K562 (cell line): ENCODE measurements at regions not wholly inside any gene's neighbourhood (a gene's known extent, or its start where the extent isn't known, plus 50 kb on each side); places are given as distances from the start of the nearest gene placed in this dataset.
"Not testable (repeated sequence)": the region's sequence is repeated elsewhere in the genome, so short reads cannot be mapped to it uniquely, and the experiment has no call there.

Experiments
- ATAC-seq: fragments of 200-7000 bp; cut with Tn5 transposase; 3 replicates; pipeline ENCODE4 v1.9.1; 2020; ENCODE audit warnings: moderate library complexity
- BruUV-seq: library from RNA; stranded (reverse); fragments of 400-500 nt; replicated peaks from 2 replicates; lab custom pipeline; 2021; lab: Mats Ljungman, UMichigan
- CTCF ChIA-PET: fragments of 300-600 bp; formaldehyde crosslinking; extraction: SDS; loops from one replicate; lab custom pipeline; 2021; ENCODE audit warnings: low intra/inter-chr PET ratio; lab: Yijun Ruan, JAX
- POLR2A ChIA-PET: fragments of 300-600, 350-650 bp; sonication (Branson Sonifier 250); formaldehyde crosslinking; extraction: SDS; loops from one replicate; lab custom pipeline; 2021; ENCODE audit warnings: antibody characterized with exemption, inconsistent platforms; lab: Yijun Ruan, JAX
- DNase-seq, 4 experiments: peaks; one replicate each; pipeline versions ENCODE4 v3.0.0 to v3.0.0-alpha.2; 2011 to 2018; ENCODE audit warnings: low spot score in 3 of 4, mixed read lengths in 3 of 4; ENCODE audit errors: extremely low read depth in 1 of 4
- FAIRE-seq: peaks from 2 replicates; lab custom pipeline; 2011; peaks lifted over from hg19 to GRCh38; lab: Jason Lieb, UNC
- H2AFZ ChIP-seq: 2 replicates; pipeline ENCODE4 v1.6.0; 2011; ENCODE audit warnings: low read depth, low read length, control low read depth, inconsistent platforms
- H3K27ac ChIP-seq: fragments of 200-600 bp; 3 replicates; pipeline ENCODE4 v1.8.0; 2011; ENCODE audit warnings: low read depth, mild to moderate bottlenecking, control low read depth, inconsistent platforms, low read length, moderate library complexity, mixed read lengths; ENCODE audit errors: extremely low read depth
- H3K27me3 ChIP-seq, 2 experiments: fragments of 300-600 bp in 1 of 2; 2 replicates in 1 of 2; 3 replicates in 1 of 2; pipeline versions ENCODE4 v1.6.0 to v1.8.0; 2011; ENCODE audit warnings: inconsistent platforms in 2 of 2, low read length in 2 of 2, mild to moderate bottlenecking in 1 of 2, mixed read lengths in 1 of 2, moderate library complexity in 1 of 2; ENCODE audit not compliant: control insufficient read depth in 2 of 2, insufficient read depth in 2 of 2
- H3K36me3 ChIP-seq: fragments of 300-600 bp; 3 replicates; pipeline ENCODE4 v1.8.0; 2011; ENCODE audit warnings: mild to moderate bottlenecking, low read length, inconsistent platforms; ENCODE audit not compliant: control insufficient read depth, insufficient read depth
- H3K4me1 ChIP-seq, 2 experiments: fragments of 200-600 bp in 1 of 2; replicated peaks in 1 of 2; 2 replicates in 1 of 2; 3 replicates in 1 of 2; pipeline versions ENCODE4 v1.5.1 to v1.8.0; 2011; ENCODE audit warnings: inconsistent platforms in 2 of 2, low read length in 2 of 2, mild to moderate bottlenecking in 1 of 2, mixed read lengths in 1 of 2, moderate library complexity in 1 of 2; ENCODE audit not compliant: control insufficient read depth in 2 of 2, insufficient read depth in 2 of 2
- H3K4me2 ChIP-seq: 2 replicates; pipeline ENCODE4 v1.6.1; 2011; ENCODE audit warnings: low read length, control low read depth, inconsistent platforms, mixed read lengths; ENCODE audit not compliant: insufficient read depth
- H3K4me3 ChIP-seq: fragments of 200-600 bp; sonication (generic), shearing (Covaris generic); 2 replicates; pipeline ENCODE4 v1.5.1; 2016; ENCODE audit warnings: control low read depth, inconsistent platforms
- H3K79me2 ChIP-seq: fragments of 200-600 bp; 3 replicates; pipeline ENCODE4 v1.8.0; 2011; ENCODE audit warnings: low read length, inconsistent platforms; ENCODE audit not compliant: control insufficient read depth, insufficient read depth
- H3K9ac ChIP-seq, 2 experiments: 2 replicates each; pipeline versions ENCODE4 v1.6.0 to v1.6.1; 2011; ENCODE audit warnings: low read depth in 2 of 2, low read length in 2 of 2, control low read depth in 1 of 2, inconsistent platforms in 1 of 2, mild to moderate bottlenecking in 1 of 2, mixed read lengths in 1 of 2; ENCODE audit not compliant: insufficient read depth in 1 of 2
- H3K9me1 ChIP-seq: one replicate; pipeline ENCODE4 v1.6.0; 2011; ENCODE audit warnings: inconsistent platforms, mild to moderate bottlenecking, low read length, moderate library complexity; ENCODE audit not compliant: control insufficient read depth, insufficient read depth
- H3K9me3 ChIP-seq: replicated peaks from 2 replicates; pipeline ENCODE4 v1.5.1; 2011; ENCODE audit warnings: low read depth, low read length, inconsistent platforms; ENCODE audit not compliant: control insufficient read depth, insufficient read depth
- H4K20me1 ChIP-seq: replicated peaks from 2 replicates; pipeline ENCODE4 v1.6.1; 2011; ENCODE audit warnings: low read length, inconsistent platforms, mixed read lengths; ENCODE audit not compliant: control insufficient read depth, insufficient read depth
- CREB5 ChIP-seq: fragments of 250-450 bp; sonication (Bioruptor Pico); IDR thresholded peaks from 2 replicates; pipeline ENCODE4 v1.5.0; 2020; ENCODE audit warnings: mild to moderate bottlenecking
- RBM25 ChIP-seq: fragments of 200-400 bp; formaldehyde crosslinking; IDR thresholded peaks from 2 replicates; pipeline ENCODE4 v1.6.1; 2018; ENCODE audit warnings: low read length, low read depth, moderate library complexity; ENCODE audit not compliant: severe bottlenecking
- TARDBP ChIP-seq: fragments of 450-650 bp; IDR thresholded peaks from 2 replicates; pipeline ENCODE4 v1.6.1; 2016
- ZNF146 ChIP-seq: IDR thresholded peaks from one replicate; pipeline ENCODE4 v1.6.1; 2018; ENCODE audit warnings: missing compliant biosample characterization; ENCODE audit not compliant: unreplicated experiment
- ZNF384 ChIP-seq: IDR thresholded peaks from 2 replicates; pipeline ENCODE4 v1.6.1; 2012; ENCODE audit warnings: low read depth, low read length, improper control_type of control experiment
- WGBS: fragments of 100-300 bp; shearing (Covaris generic); methylation state at CpG from one replicate; pipeline ENCODE4 v1.1.6; 2016; ENCODE audit warnings: low coverage, mixed read lengths; ENCODE audit not compliant: insufficient coverage; ENCODE audit errors: missing lambda C conversion rate; 5-methylcytosine and 5-hydroxymethylcytosine counted together
- in situ Hi-C: fragments of 300-500 bp; cut with MboI; formaldehyde crosslinking; loops from 4 replicates; pipeline ENCODE4 v1.15.0; 2018; ENCODE audit warnings: inconsistent platforms, mixed read lengths
- intact Hi-C: fragments of 100-400 bp; cut with micrococcal nuclease; formaldehyde crosslinking; loops from 2 replicates; pipeline ENCODE4 v1.14.2; 2022

DNA sequence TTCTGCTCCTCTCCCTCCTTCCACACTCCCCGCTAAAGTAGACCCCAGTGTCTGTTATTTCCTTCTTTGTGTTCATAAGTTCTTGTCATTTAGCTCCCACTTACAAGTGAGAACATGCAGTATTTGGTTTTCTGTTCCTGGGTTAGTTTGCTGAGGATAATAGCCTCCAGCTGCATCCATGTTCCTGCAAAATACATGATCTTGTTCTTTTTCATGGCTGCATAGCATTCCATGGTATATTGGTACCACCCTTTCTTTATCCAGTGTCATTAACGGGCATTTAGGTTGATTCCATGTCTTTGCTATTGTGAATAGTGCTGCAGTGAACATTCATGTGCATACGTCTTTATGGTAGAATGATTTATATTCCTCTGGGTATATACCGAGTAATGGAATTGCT lies 118.0 kb upstream of the SLC4A4 start:
- BruUV-seq, H3K9me1 ChIP-seq, intact Hi-C loops, H3K9me3 ChIP-seq, H3K4me1 ChIP-seq, FAIRE-seq, ATAC-seq, POLR2A ChIA-PET, H3K4me2 ChIP-seq, H3K36me3 ChIP-seq, H3K9ac ChIP-seq, H4K20me1 ChIP-seq, H3K79me2 ChIP-seq, in situ Hi-C loops, H3K27me3 ChIP-seq, H3K4me3 ChIP-seq, H3K27ac ChIP-seq, H2AFZ ChIP-seq, CTCF ChIA-PET, DNase-seq: not testable (repeated sequence)
- WGBS, result 4% methylated on average over 4 of the region's 4 CpGs
- peak; percentile 68 for TF ChIP-seq ZNF146 (CRISPR knock-in tag)

DNA sequence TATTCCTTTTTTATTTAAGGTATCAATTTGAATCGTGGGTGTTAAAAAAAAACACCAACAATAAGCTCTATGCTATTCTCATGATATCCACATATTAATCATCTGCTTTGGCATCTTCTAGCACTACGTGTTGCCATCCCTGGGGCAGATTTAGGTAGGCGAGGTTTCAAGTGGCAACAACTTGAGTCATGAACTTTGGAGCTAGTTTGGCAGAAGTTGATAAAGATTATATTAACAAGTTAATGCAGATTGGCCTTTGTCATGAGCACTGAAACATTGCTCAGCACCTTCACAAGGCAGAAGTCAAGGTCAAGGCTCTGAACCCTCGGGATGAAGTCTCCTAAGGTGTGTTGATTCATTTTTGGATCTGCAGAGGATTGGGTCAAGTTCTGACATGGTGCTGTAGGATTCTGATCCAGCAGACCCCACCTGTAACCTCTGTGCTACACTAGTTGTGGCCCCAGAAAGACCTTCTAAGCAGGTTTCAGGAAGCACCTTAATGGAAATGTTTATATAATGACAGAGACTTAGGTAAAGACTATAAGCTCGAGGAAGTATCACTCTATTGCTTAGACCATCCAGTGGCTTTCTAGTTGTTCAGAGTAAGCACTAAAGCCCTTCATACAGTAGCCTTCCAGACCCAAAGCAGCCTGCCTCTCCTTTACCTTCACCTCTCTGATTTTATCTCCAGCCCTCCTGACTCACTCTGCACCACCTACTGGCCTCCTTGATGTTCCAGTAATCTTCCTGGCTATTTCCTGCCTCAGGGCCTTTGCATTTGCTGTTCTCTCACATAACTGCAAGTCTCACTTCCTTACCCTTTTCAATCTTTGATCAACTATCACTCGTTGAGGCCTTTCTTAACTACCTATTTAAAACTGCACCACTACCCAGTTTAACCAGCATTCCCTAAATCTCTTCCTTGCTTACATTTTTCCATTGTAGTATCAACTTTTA lies 117.0 kb upstream of the SLC4A4 start:
- Histone ChIP-seq H3K9me1 (no peaks in the 10 kb centered on the region), H3K36me3 (no peaks in the 10 kb centered on the region), H3K9ac (no peak overlapping the region), H3K27me3 (peaks cover 9 to 10% of the 10 kb centered on the region in 2 experiments; a peak in 3 of 5 replicates)
- CTCF ChIA-PET, result no interaction called here
- TF ChIP-seq TARDBP, result no peak
- TF ChIP-seq RBM25, result peak; percentile 48
- no peak for TF ChIP-seq ZNF384
- no peak for TF ChIP-seq CREB5
- TF ChIP-seq, all 486 proteins: peak for 1
- under 1% methylated on average over 6 of the region's 6 CpGs for whole genome bisulfite sequencing
- DNase-seq (no peak), ATAC-seq (no peak), FAIRE-seq (no peak)
- intact Hi-C loops (no loop called here), in situ Hi-C loops (no loop called here)
- Histone ChIP-seq H3K4me2 (no peak overlapping the region), H4K20me1 (no peaks in the 10 kb centered on the region), H3K4me3 (no peak overlapping the region), H3K27ac (no peak overlapping the region), H3K9me3 (no peaks in the 10 kb centered on the region), H3K79me2 (no peaks in the 10 kb centered on the region), H2AFZ (no peak overlapping the region), H3K4me1 (no peaks in the 10 kb centered on the region)
- POLR2A ChIA-PET, result no interaction called here
- BruUV-seq, result no TSS peak
